IMR-90 (cell line): ENCODE measurements at regions not wholly inside any gene's neighbourhood (a gene's known extent, or its start where the extent isn't known, plus 50 kb on each side); places are given as distances from the start of the nearest gene placed in this dataset.

Experiments used
- ATAC-seq: fragments of 200-7000 bp; cut with Tn5 transposase; 2 replicates; pipeline ENCODE4 v1.9.1; 2020; ENCODE audit warnings: low read depth, mild to moderate bottlenecking, moderate library complexity
- BruUV-seq: library from RNA; stranded (reverse); fragments of 400-500 nt; replicated peaks from 2 replicates; lab custom pipeline; 2021; lab: Mats Ljungman, UMichigan
- CTCF ChIA-PET: fragments of 300-600 bp; formaldehyde crosslinking; extraction: SDS; loops from one replicate; lab custom pipeline; 2021; ENCODE audit warnings: antibody characterized with exemption; lab: Yijun Ruan, JAX
- POLR2A ChIA-PET: fragments of 300-600 bp; sonication (Branson Sonifier 250); formaldehyde crosslinking; loops from one replicate; lab custom pipeline; 2022; ENCODE audit warnings: antibody characterized with exemption; ENCODE audit not compliant: unreplicated experiment; lab: Charles Lee
- DNase-seq: peaks from one replicate; pipeline ENCODE4 v3.0.0; 2013
- H2AFZ ChIP-seq: replicated peaks from 2 replicates; pipeline ENCODE3; 2013; ENCODE audit warnings: low read length, mild to moderate bottlenecking; ENCODE audit not compliant: poor library complexity
- H2AK5ac ChIP-seq: 2 replicates; pipeline ENCODE4 v1.6.1; 2013; ENCODE audit warnings: low read depth, low read length, inconsistent platforms
- H2AK9ac ChIP-seq: replicated peaks from 2 replicates; pipeline ENCODE3; 2013; ENCODE audit warnings: mild to moderate bottlenecking, low read depth, low read length, moderate library complexity; ENCODE audit not compliant: poor library complexity
- H2BK120ac ChIP-seq: 2 replicates; pipeline ENCODE4 v1.6.1; 2013; ENCODE audit warnings: low read depth, low read length, inconsistent platforms
- H2BK15ac ChIP-seq: 3 replicates; pipeline ENCODE4 v1.6.1; 2013; ENCODE audit warnings: low read depth, low read length, inconsistent platforms
- H2BK20ac ChIP-seq: 2 replicates; pipeline ENCODE4 v1.6.1; 2013; ENCODE audit warnings: low read depth, mild to moderate bottlenecking, inconsistent platforms, low read length, moderate library complexity
- H2BK5ac ChIP-seq: 2 replicates; pipeline ENCODE4 v1.6.1; 2013; ENCODE audit warnings: mild to moderate bottlenecking, low read depth, low read length, inconsistent platforms; ENCODE audit not compliant: poor library complexity, severe bottlenecking
- H3K14ac ChIP-seq: replicated peaks from 2 replicates; pipeline ENCODE4 v1.6.1; 2013; ENCODE audit warnings: low read depth, low read length, inconsistent platforms
- H3K18ac ChIP-seq: 2 replicates; pipeline ENCODE4 v1.6.1; 2013; ENCODE audit warnings: low read depth, low read length, control low read depth
- H3K23ac ChIP-seq: 2 replicates; pipeline ENCODE4 v1.6.1; 2013; ENCODE audit warnings: low read depth, low read length, inconsistent platforms
- H3K27ac ChIP-seq: 2 replicates; pipeline ENCODE4 v1.5.1; 2013; ENCODE audit warnings: mild to moderate bottlenecking, control low read depth, low read length; ENCODE audit not compliant: insufficient read depth
- H3K27me3 ChIP-seq: 2 replicates; pipeline ENCODE4 v1.6.1; 2013; ENCODE audit warnings: low read length; ENCODE audit not compliant: control insufficient read depth, insufficient read depth
- H3K36me3 ChIP-seq: 2 replicates; pipeline ENCODE4 v1.6.1; 2013; ENCODE audit warnings: low read length, mixed read lengths; ENCODE audit not compliant: control insufficient read depth, insufficient read depth
- H3K4ac ChIP-seq: 2 replicates; pipeline ENCODE4 v1.6.1; 2013; ENCODE audit warnings: low read depth, low read length, inconsistent platforms
- H3K4me1 ChIP-seq: 2 replicates; pipeline ENCODE4 v1.6.1; 2013; ENCODE audit warnings: low read length, mixed read lengths; ENCODE audit not compliant: control insufficient read depth, insufficient read depth
- H3K4me2 ChIP-seq: 2 replicates; pipeline ENCODE4 v1.6.1; 2013; ENCODE audit warnings: low read depth, mild to moderate bottlenecking, control low read depth, low read length, moderate library complexity
- H3K4me3 ChIP-seq: 2 replicates; pipeline ENCODE4 v1.5.1; 2013; ENCODE audit warnings: low read depth, mild to moderate bottlenecking, control low read depth, low read length, moderate library complexity; ENCODE audit not compliant: insufficient read depth
- H3K56ac ChIP-seq: 2 replicates; pipeline ENCODE4 v1.6.1; 2013; ENCODE audit warnings: low read length, inconsistent platforms; ENCODE audit not compliant: insufficient read depth; ENCODE audit errors: extremely low read depth
- H3K79me1 ChIP-seq, 2 experiments: 2 replicates each; pipeline ENCODE4 v1.6.1; 2013; ENCODE audit warnings: low read length in 2 of 2, inconsistent platforms in 1 of 2, low read depth in 1 of 2
- H3K9ac ChIP-seq: 2 replicates; pipeline ENCODE4 v1.6.1; 2013; ENCODE audit warnings: low read depth, low read length, control low read depth
- H3K9me1 ChIP-seq: 2 replicates; pipeline ENCODE4 v1.6.1; 2013; ENCODE audit warnings: low read length, inconsistent platforms; ENCODE audit not compliant: insufficient read depth
- H3K9me3 ChIP-seq: 2 replicates; pipeline ENCODE4 v1.6.1; 2013; ENCODE audit warnings: low read length; ENCODE audit not compliant: control insufficient read depth, insufficient read depth
- H4K20me1 ChIP-seq: 2 replicates; pipeline ENCODE4 v1.6.1; 2013; ENCODE audit warnings: low read length, inconsistent platforms; ENCODE audit not compliant: insufficient read depth
- H4K5ac ChIP-seq: 2 replicates; pipeline ENCODE4 v1.6.1; 2013; ENCODE audit warnings: mild to moderate bottlenecking, low read depth, low read length, control low read depth
- H4K8ac ChIP-seq, 2 experiments: 2 replicates each; pipeline ENCODE4 v1.6.1; 2013; ENCODE audit warnings: low read depth in 2 of 2, low read length in 2 of 2, control low read depth in 1 of 2, inconsistent platforms in 1 of 2
- H4K91ac ChIP-seq: 2 replicates; pipeline ENCODE4 v1.6.1; 2013; ENCODE audit warnings: low read depth, low read length, inconsistent platforms; ENCODE audit not compliant: insufficient read depth
- CEBPB ChIP-seq: IDR thresholded peaks from 2 replicates; pipeline ENCODE4 v1.6.1; 2012; ENCODE audit warnings: low read depth, low read length, improper control_type of control experiment
- CHD1 ChIP-seq: IDR thresholded peaks from 2 replicates; pipeline ENCODE4 v1.6.1; 2012; ENCODE audit warnings: low read depth, low read length, improper control_type of control experiment
- FOS ChIP-seq: fragments of 150-350 bp; IDR thresholded peaks from 2 replicates; pipeline ENCODE4 v1.6.1; 2016; ENCODE audit warnings: low read depth, low read length
- MXI1 ChIP-seq: IDR thresholded peaks from 2 replicates; pipeline ENCODE4 v1.6.1; 2012; ENCODE audit warnings: low read depth, mild to moderate bottlenecking, low read length, moderate library complexity, borderline replicate concordance
- NFE2L2 ChIP-seq: fragments of 150-350 bp; IDR thresholded peaks from 2 replicates; pipeline ENCODE4 v1.6.1; 2016; ENCODE audit warnings: low read depth, mild to moderate bottlenecking, low read length
- POLR2A ChIP-seq: IDR thresholded peaks from 2 replicates; pipeline ENCODE4 v1.6.1; 2012; ENCODE audit warnings: mild to moderate bottlenecking, low read depth, low read length
- RAD21 ChIP-seq: IDR thresholded peaks from 2 replicates; pipeline ENCODE4 v1.6.1; 2012; ENCODE audit warnings: low read length, improper control_type of control experiment
- RCOR1 ChIP-seq: IDR thresholded peaks from 2 replicates; pipeline ENCODE4 v1.6.1; 2012; ENCODE audit warnings: mild to moderate bottlenecking, low read length, improper control_type of control experiment; ENCODE audit not compliant: insufficient replicate concordance
- SMC3 ChIP-seq: fragments of 150-350 bp; IDR thresholded peaks from 2 replicates; pipeline ENCODE4 v1.6.1; 2016; ENCODE audit warnings: low read depth, mild to moderate bottlenecking, antibody characterized with exemption, low read length, moderate library complexity
- WGBS, 2 experiments: methylation state at CpG; one replicate each; pipeline versions ENCODE4 v1.1.5 to v1.1.7; 2013; ENCODE audit warnings: missing lambda C conversion rate in 2 of 2; ENCODE audit not compliant: insufficient read length in 1 of 2; ENCODE audit errors: extremely low coverage in 2 of 2; 5-methylcytosine and 5-hydroxymethylcytosine counted together
- dilution Hi-C: fragments of 300-500 bp; cut with HindIII; formaldehyde crosslinking; loops from one replicate; pipeline ENCODE4 v1.14.3; 2018; ENCODE audit warnings: low sequenced_read_pairs; ENCODE audit not compliant: unreplicated experiment
- in situ Hi-C: fragments of 300-500 bp; cut with MboI; formaldehyde crosslinking; loops from 3 replicates; pipeline ENCODE4 v1.14.3; 2019; ENCODE audit warnings: low sequenced_read_pairs, inconsistent platforms, mixed read lengths
- intact Hi-C: fragments of 100-400 bp; cut with micrococcal nuclease; formaldehyde crosslinking; loops from 2 replicates; pipeline ENCODE4 v1.10.0; 2022
- TF ChIP-seq, protein P1 (sequence below): fragments of 150-350 bp; IDR thresholded peaks from 2 replicates; pipeline ENCODE4 v1.6.1; 2016; ENCODE audit warnings: low read depth, mild to moderate bottlenecking, low read length, moderate library complexity, borderline replicate concordance
- TF ChIP-seq, protein P2 (sequence below): conservative IDR thresholded peaks from 2 replicates; pipeline ENCODE4 v1.5.1; 2012; ENCODE audit warnings: mild to moderate bottlenecking, low read depth, low read length, improper control_type of control experiment

DNA sequence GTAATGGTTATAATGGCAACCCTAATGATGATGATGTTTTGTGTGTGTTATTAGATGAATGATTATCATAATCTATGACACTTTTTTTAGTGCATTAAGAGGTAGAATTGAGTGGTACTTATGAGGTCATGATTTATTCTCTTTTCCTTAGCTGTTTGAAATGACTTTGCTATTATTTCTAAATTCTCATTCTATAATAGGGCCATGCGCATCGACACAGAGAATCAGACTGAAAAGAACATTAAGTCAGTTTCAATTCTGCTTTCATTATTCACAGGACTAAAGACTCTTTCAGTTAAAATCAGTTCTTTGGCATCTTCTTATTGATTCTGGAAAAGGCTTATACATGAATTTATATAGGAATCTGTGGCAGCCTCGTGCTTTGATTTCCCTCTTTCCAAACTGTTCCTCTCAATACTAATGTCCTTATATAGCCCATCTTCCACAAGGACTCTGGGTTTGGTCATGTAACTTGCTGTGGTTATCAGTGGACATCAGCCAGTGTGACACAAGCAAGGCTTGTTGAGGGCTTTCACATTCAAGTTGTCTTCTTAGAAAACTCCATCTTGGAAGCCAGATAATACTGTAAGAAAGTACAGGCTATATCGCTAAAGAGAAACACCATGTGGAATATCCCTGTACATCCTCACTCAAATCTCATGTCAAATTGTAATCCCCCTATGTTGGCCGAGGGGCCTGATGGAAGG, 140.3 kb upstream of the CHD1 start:
- no peaks in the 10 kb centered on the region for H3K9me1 ChIP-seq
- WGBS, 2 experiments, result no CpG with 5 or more reads among the region's 5 CpGs

More for the DNA sequence above, 140.3 kb upstream of the CHD1 start:
- H2BK5ac ChIP-seq, result no peak overlapping the region
- no peak overlapping the region for H2AK5ac ChIP-seq
- no peak overlapping the region for H2AFZ ChIP-seq
- ATAC-seq (no peak), DNase-seq (no peak)
- H2BK15ac ChIP-seq, result no peak overlapping the region
- no peak overlapping the region for H3K4ac ChIP-seq
- H3K27me3 ChIP-seq, result no peaks in the 10 kb centered on the region
- H2AK9ac ChIP-seq, result no peak overlapping the region
- H3K9ac ChIP-seq, result no peak overlapping the region
- H3K4me1 ChIP-seq, result no peaks in the 10 kb centered on the region
- ChIA-PET CTCF (no interaction called here), POLR2A (no interaction called here)
- H3K4me3 ChIP-seq, result no peak overlapping the region
- H3K36me3 ChIP-seq, result no peaks in the 10 kb centered on the region
- no peak overlapping the region for H2BK120ac ChIP-seq
- no peak overlapping the region for H4K5ac ChIP-seq
- H3K9me3 ChIP-seq, result no peaks in the 10 kb centered on the region
- no peak overlapping the region for H3K56ac ChIP-seq
- intact Hi-C loops (no loop called here), in situ Hi-C loops (no loop called here), dilution Hi-C loops (no loop called here)
- no peak overlapping the region for H3K23ac ChIP-seq
- H4K20me1 ChIP-seq, result no peaks in the 10 kb centered on the region
- H3K79me1 ChIP-seq, result no peaks in the 10 kb centered on the region
- no peak overlapping the region for H3K18ac ChIP-seq
- no peak overlapping the region for H4K8ac ChIP-seq
- no peak overlapping the region for H4K91ac ChIP-seq
- H3K14ac ChIP-seq, result no peak overlapping the region
- H3K27ac ChIP-seq, result no peak overlapping the region
- H3K4me2 ChIP-seq, result no peak overlapping the region
- TF ChIP-seq SMC3 (no peak), NFE2L2 (no peak), CEBPB (no peak), FOS (no peak), POLR2A (no peak), RCOR1 (no peak), CHD1 (no peak), MXI1 (no peak), RAD21 (no peak)
- TF ChIP-seq, protein P1, sequence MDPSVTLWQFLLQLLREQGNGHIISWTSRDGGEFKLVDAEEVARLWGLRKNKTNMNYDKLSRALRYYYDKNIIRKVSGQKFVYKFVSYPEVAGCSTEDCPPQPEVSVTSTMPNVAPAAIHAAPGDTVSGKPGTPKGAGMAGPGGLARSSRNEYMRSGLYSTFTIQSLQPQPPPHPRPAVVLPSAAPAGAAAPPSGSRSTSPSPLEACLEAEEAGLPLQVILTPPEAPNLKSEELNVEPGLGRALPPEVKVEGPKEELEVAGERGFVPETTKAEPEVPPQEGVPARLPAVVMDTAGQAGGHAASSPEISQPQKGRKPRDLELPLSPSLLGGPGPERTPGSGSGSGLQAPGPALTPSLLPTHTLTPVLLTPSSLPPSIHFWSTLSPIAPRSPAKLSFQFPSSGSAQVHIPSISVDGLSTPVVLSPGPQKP, result no peak
- TF ChIP-seq, protein P2, sequence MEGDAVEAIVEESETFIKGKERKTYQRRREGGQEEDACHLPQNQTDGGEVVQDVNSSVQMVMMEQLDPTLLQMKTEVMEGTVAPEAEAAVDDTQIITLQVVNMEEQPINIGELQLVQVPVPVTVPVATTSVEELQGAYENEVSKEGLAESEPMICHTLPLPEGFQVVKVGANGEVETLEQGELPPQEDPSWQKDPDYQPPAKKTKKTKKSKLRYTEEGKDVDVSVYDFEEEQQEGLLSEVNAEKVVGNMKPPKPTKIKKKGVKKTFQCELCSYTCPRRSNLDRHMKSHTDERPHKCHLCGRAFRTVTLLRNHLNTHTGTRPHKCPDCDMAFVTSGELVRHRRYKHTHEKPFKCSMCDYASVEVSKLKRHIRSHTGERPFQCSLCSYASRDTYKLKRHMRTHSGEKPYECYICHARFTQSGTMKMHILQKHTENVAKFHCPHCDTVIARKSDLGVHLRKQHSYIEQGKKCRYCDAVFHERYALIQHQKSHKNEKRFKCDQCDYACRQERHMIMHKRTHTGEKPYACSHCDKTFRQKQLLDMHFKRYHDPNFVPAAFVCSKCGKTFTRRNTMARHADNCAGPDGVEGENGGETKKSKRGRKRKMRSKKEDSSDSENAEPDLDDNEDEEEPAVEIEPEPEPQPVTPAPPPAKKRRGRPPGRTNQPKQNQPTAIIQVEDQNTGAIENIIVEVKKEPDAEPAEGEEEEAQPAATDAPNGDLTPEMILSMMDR, result no peak
- BruUV-seq, result no TSS peak
- no peak overlapping the region for H2BK20ac ChIP-seq
